ENCODE measurements at regions not wholly inside any gene's neighbourhood (a gene's known extent, or its start where the extent isn't known, plus 50 kb on each side); places are given as distances from the start of the nearest gene placed in this dataset.

DNA sequence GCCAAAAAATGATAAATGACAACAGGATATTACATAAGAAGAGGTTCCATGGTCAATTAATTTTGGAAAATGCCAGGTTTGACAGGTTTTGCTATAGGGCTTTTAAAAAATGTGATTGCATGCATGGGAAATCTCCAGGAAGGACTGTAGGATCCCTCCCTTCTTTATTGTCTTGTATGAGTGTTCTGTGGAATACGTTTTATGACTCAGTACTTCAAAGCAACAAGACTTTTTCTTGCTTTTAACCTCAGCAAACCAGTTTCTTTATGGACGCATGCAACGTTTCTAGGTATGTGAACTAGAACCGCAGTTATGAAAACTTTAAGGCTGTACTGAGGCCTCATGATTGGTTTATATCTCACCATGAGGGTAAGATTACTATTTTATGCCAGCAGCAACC lies 76.6 kb upstream of the NTRK2 start:
- no peak overlapping the region for H3K4me3 Mint-ChIP-seq (ENCODE audit: unreplicated experiment)
- peaks cover 4% of the 10 kb centered on the region for H3K4me1 Mint-ChIP-seq (ENCODE audit: unreplicated experiment)
- peaks cover under 1% of the 10 kb centered on the region for H3K27me3 Mint-ChIP-seq (ENCODE audit: unreplicated experiment)
- no peaks in the 10 kb centered on the region for H3K36me3 Mint-ChIP-seq (ENCODE audit: low read depth, unreplicated experiment)
- no peak overlapping the region for H3K27ac Mint-ChIP-seq (ENCODE audit: unreplicated experiment)
- TF ChIP-seq, protein P1, sequence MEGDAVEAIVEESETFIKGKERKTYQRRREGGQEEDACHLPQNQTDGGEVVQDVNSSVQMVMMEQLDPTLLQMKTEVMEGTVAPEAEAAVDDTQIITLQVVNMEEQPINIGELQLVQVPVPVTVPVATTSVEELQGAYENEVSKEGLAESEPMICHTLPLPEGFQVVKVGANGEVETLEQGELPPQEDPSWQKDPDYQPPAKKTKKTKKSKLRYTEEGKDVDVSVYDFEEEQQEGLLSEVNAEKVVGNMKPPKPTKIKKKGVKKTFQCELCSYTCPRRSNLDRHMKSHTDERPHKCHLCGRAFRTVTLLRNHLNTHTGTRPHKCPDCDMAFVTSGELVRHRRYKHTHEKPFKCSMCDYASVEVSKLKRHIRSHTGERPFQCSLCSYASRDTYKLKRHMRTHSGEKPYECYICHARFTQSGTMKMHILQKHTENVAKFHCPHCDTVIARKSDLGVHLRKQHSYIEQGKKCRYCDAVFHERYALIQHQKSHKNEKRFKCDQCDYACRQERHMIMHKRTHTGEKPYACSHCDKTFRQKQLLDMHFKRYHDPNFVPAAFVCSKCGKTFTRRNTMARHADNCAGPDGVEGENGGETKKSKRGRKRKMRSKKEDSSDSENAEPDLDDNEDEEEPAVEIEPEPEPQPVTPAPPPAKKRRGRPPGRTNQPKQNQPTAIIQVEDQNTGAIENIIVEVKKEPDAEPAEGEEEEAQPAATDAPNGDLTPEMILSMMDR (IDR thresholded peaks at IDR 0.05; ENCODE audit: unreplicated experiment), result no peak
- H3K9me3 Mint-ChIP-seq (ENCODE audit: unreplicated experiment), result no peaks in the 10 kb centered on the region
- no peak for DNase-seq (ENCODE audit: low spot score)

DNA sequence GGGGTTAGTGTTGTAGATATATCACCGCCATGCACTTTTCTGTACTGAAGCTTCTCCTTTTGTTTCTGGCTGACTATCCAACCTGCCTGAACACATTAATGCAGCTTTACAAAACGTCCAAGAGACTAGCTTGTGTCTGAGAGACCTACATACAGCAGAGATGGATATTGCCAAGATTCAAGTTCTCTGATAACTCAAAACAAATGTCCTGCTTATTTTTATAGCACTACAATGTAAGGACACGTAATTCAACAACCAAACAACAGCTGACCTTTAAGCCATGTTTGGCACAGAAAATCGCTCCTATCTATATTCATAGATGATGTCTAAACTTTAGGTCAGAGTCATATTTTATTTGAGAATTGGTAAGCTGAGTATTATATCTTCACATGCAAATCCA lies 76.2 kb upstream of the NTRK2 start:
- Mint-ChIP-seq H3K9me3 (ENCODE audit: unreplicated experiment) (no peaks in the 10 kb centered on the region), H3K36me3 (ENCODE audit: low read depth, unreplicated experiment) (no peaks in the 10 kb centered on the region), H3K27me3 (ENCODE audit: unreplicated experiment) (no peaks in the 10 kb centered on the region), H3K27ac (ENCODE audit: unreplicated experiment) (no peak overlapping the region), H3K4me1 (ENCODE audit: unreplicated experiment) (peaks cover 4% of the 10 kb centered on the region), H3K4me3 (ENCODE audit: unreplicated experiment) (no peak overlapping the region)
- DNase-seq (ENCODE audit: low spot score), result no peak
- TF ChIP-seq, protein P1 (IDR thresholded peaks at IDR 0.05; ENCODE audit: unreplicated experiment), result no peak

DNA sequence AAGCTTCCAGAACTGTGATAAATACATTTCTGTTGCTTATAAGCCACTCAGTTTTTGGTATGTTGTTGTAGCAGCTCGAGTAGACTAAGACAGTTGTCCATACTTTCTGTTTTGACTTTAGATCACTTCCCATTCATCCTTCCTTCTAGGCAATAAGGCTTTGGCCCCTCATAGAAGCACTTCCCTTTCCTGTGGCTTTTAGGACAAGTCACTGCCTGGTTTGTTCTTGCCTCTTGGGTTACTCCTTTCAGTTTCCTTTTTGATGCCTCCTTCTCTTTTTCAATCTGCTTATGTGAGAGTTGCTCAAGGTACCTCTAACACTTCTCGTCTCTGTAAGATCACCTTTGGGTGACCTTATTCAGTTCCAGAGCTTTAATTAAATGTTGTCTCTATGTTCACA lies 72.4 kb upstream of the NTRK2 start:
- Mint-ChIP-seq H3K9me3 (ENCODE audit: unreplicated experiment) (no peaks in the 10 kb centered on the region), H3K4me1 (ENCODE audit: unreplicated experiment) (peaks cover 4% of the 10 kb centered on the region), H3K36me3 (ENCODE audit: low read depth, unreplicated experiment) (no peaks in the 10 kb centered on the region), H3K4me3 (ENCODE audit: unreplicated experiment) (no peak overlapping the region), H3K27me3 (ENCODE audit: unreplicated experiment) (no peaks in the 10 kb centered on the region), H3K27ac (ENCODE audit: unreplicated experiment) (no peak overlapping the region)
- DNase-seq (ENCODE audit: low spot score), result no peak
- TF ChIP-seq, protein P1 (IDR thresholded peaks at IDR 0.05; ENCODE audit: unreplicated experiment), result no peak

DNA sequence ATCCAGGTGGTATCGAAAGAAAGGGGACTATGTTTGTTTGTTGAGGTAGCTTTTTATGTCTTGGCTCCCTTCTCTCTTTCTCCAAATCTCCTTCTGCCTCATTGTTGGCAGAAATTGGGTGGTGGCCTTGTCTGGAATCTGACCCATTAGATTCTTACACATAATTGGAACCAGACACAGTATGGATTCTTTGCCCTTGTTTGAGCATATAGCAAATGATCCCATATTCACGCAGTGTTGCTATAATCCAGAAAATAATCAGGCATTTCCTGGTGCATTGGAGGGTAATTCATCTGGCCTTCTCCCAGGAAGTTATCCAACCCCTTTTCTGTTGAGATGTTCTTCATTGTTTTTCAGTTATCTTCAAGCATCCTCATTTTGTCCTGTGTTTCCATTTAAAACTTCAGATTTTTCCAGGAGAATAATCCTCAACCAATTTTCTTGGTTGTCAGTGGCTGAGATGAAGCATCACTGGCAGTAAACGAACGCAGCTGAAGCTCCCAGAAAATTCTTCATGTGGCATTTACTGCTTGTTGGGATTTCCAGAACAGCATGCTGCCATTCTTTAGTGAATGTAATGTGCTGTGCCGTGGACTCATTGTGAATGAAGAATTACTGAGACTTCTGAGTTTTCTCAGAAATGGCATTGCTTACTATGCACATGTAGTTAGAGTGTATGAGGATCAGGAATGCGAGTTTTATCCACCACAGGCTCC lies 70.5 kb upstream of the NTRK2 start:
- TF ChIP-seq, protein P1 (IDR thresholded peaks at IDR 0.05; ENCODE audit: unreplicated experiment), result no peak
- H3K36me3 Mint-ChIP-seq (ENCODE audit: low read depth, unreplicated experiment), result no peaks in the 10 kb centered on the region
- H3K4me1 Mint-ChIP-seq (ENCODE audit: unreplicated experiment), result peaks cover 4% of the 10 kb centered on the region
- no peak overlapping the region for H3K4me3 Mint-ChIP-seq (ENCODE audit: unreplicated experiment)
- DNase-seq (ENCODE audit: low spot score), result no peak
- H3K27me3 Mint-ChIP-seq (ENCODE audit: unreplicated experiment), result no peaks in the 10 kb centered on the region
- H3K27ac Mint-ChIP-seq (ENCODE audit: unreplicated experiment), result no peak overlapping the region
- H3K9me3 Mint-ChIP-seq (ENCODE audit: unreplicated experiment), result no peaks in the 10 kb centered on the region

DNA sequence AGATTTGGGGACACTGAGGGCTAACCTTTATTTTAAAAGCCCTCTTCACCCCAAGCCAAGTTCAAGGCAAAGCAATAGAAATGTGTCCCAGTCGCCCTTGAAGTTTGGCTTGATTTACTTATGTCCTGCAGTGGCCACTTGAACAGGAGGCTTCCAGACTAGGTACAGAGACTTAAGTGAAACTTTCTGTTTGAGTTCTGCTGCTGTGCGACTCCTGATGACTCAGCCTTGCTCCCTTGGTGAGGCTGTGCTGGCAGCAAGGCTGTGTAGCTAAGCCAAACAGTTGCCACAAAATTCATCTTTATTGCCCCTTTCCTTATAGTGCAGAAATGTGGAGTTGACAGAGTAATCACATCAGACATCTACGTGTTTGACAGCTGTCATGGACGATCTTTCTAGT lies 68.8 kb upstream of the NTRK2 start:
- H3K27ac Mint-ChIP-seq (ENCODE audit: unreplicated experiment), result no peak overlapping the region
- H3K36me3 Mint-ChIP-seq (ENCODE audit: low read depth, unreplicated experiment), result no peaks in the 10 kb centered on the region
- H3K4me1 Mint-ChIP-seq (ENCODE audit: unreplicated experiment), result peaks cover 4% of the 10 kb centered on the region
- no peaks in the 10 kb centered on the region for H3K27me3 Mint-ChIP-seq (ENCODE audit: unreplicated experiment)
- no peak overlapping the region for H3K4me3 Mint-ChIP-seq (ENCODE audit: unreplicated experiment)
- no peak for DNase-seq (ENCODE audit: low spot score)
- H3K9me3 Mint-ChIP-seq (ENCODE audit: unreplicated experiment), result no peaks in the 10 kb centered on the region
- TF ChIP-seq, protein P1 (IDR thresholded peaks at IDR 0.05; ENCODE audit: unreplicated experiment), result no peak

Measured in endothelial cell (in vitro differentiated cells).